Stromal cell of bone marrow (primary cell): ENCODE measurements at regions not wholly inside any gene's neighbourhood (a gene's known extent, or its start where the extent isn't known, plus 50 kb on each side); places are given as distances from the start of the nearest gene placed in this dataset.

Experiments
- DNase-seq: peaks from one replicate; pipeline ENCODE4 v3.0.0-alpha.2; 2012; ENCODE audit warnings: low read depth

DNA sequence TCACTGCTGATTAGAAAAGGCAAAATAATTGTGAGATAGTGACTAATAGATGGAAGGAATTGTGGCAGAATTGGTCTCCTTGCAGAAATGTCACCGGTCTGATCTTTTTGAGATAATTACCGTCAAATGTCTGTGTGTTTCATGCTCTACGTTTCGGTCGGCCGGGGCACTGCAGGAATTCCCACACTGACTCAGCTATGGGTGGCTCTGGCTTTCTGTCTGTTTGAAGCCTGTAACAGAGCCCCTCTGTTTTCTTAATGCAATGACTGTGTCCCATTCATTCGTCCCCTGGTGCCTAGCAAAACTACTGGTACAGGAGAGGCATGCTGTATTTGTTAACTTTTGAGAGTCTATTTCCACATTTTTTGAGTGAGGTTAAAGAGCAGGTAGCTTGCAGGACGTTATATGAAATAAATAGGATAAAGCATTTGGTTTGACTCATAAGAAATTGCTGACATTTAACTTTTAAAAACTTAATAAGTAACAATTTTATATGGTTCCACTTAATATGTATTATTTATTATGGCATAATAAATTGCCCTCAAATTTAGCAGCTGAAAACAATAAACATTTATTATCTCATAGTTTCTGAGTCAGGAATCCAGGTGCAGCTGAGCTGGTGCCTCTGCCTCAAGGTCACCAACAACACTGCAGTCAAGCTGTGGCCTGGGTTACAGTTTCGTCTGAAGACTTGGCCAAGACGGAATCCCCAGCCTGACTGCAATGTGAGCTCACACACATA lies 53.3 kb upstream of the CTBP2 start:
- DNase-seq, result no peak

DNA sequence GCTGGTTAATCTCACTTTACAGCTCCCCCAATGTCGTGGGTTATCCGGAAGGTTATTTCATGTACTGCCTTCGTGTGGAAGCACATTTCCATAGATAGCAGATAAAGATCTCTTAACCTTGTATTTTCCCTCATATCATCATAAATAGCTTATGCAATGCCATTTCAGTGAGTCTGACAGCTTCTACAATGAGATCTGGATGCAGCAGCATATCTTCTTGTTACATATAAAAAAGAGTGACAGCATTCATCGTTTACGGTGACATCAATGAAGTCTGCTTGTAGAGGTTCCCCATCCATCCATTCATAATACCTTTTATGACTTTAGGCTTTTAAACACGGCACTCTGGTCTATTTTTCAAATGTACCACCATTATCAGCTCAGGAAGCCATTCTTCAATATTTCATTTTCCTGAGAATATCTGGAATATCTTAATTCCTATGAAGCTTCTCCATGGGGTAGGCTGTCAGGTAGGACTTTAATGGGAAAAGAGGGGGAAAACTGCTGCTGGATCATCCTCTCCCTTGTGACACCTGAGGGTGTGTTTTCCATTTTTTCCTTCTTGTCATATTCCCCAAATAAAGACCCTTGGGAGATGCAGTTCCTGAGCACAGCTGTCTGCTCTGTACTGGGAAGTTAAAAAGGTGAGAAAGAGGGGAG lies 51.9 kb upstream of the CTBP2 start:
- no peak for DNase-seq
